Sigmoid colon (tissue), 4 donors: ENCODE measurements at regions not wholly inside any gene's neighbourhood (a gene's known extent, or its start where the extent isn't known, plus 50 kb on each side); places are given as distances from the start of the nearest gene placed in this dataset.

Source experiments
- CTCF ChIP-seq, 4 experiments: fragments of 450-650 bp in 3 of 4; fragments of 200-600 bp in 1 of 4; IDR thresholded peaks; one replicate each; pipeline ENCODE4 v1.5.1; 2016 to 2019; ENCODE audit warnings: antibody characterized with exemption in 4 of 4, mild to moderate bottlenecking in 3 of 4, moderate library complexity in 2 of 4
- EP300 ChIP-seq, 4 donors: sonication (generic); formaldehyde crosslinking; IDR thresholded peaks; one replicate each; pipeline ENCODE4 v1.6.1; 2017; ENCODE audit warnings: antibody characterized with exemption in 4 of 4
- POLR2A ChIP-seq, 2 donors: fragments of 450-650 bp; IDR thresholded peaks; one replicate each; pipeline ENCODE4 v1.6.1; 2016; ENCODE audit warnings: antibody characterized with exemption in 2 of 2, mild to moderate bottlenecking in 2 of 2, moderate library complexity in 2 of 2
- POLR2AphosphoS5 ChIP-seq, 4 donors: sonication (generic); formaldehyde crosslinking; IDR thresholded peaks; one replicate each; pipeline ENCODE4 v1.6.1; 2017; ENCODE audit warnings: antibody characterized with exemption in 4 of 4

GRCh38 chr10:125296598-125296997 lies 136.2 kb upstream of the CTBP2 start:
- no peak for TF ChIP-seq CTCF (IDR thresholded peaks at IDR 0.05)
- TF ChIP-seq EP300 (IDR thresholded peaks at IDR 0.05), result no peak
- TF ChIP-seq POLR2AphosphoS5 (IDR thresholded peaks at IDR 0.05), result no peak
- no peak for TF ChIP-seq POLR2A (IDR thresholded peaks at IDR 0.05)
